Breast epithelium (tissue), 4 donors: ENCODE measurements at regions not wholly inside any gene's neighbourhood (a gene's known extent, or its start where the extent isn't known, plus 50 kb on each side); places are given as distances from the start of the nearest gene placed in this dataset.

Experiments used
- DNase-seq, 2 donors: peaks; one replicate each; pipeline ENCODE4 v3.0.0-alpha.2; 2019; ENCODE audit warnings: low spot score in 2 of 2
- H3K27ac ChIP-seq, 2 donors: fragments of 200-600 bp; sonication (generic) in 1 of 2; one replicate each; pipeline ENCODE4 v1.5.1; 2016 to 2019; ENCODE audit warnings: mild to moderate bottlenecking in 1 of 2
- H3K27me3 ChIP-seq, 2 donors: fragments of 200-600 bp; sonication (generic) in 1 of 2; one replicate each; pipeline versions ENCODE4 v1.5.1 to v1.6.0; 2017 to 2019; ENCODE audit warnings: control low read depth in 1 of 2, mild to moderate bottlenecking in 1 of 2
- H3K36me3 ChIP-seq: fragments of 200-600 bp; one replicate; pipeline ENCODE4 v1.5.1; 2019
- H3K4me1 ChIP-seq, 2 donors: fragments of 200-600 bp; sonication (generic); one replicate each; pipeline ENCODE4 v1.5.1; 2016 to 2019; ENCODE audit warnings: control low read depth in 1 of 2
- H3K4me3 ChIP-seq, 3 donors: fragments of 200-600 bp; sonication (generic); 1 replicate in 2 of 3; 2 replicates in 1 of 3; pipeline ENCODE4 v1.5.1; 2016 to 2019; ENCODE audit warnings: mild to moderate bottlenecking in 3 of 3, moderate library complexity in 2 of 3
- H3K9me3 ChIP-seq, 2 donors: fragments of 200-600 bp; sonication (generic) in 1 of 2; one replicate each; pipeline ENCODE4 v1.5.1; 2016 to 2019; ENCODE audit warnings: control low read depth in 1 of 2
- CTCF ChIP-seq, 3 donors: fragments of 450-650 bp; IDR thresholded peaks; one replicate each; pipeline ENCODE4 v1.5.1; 2016 to 2017; ENCODE audit warnings: antibody characterized with exemption in 3 of 3, mild to moderate bottlenecking in 3 of 3, moderate library complexity in 3 of 3
- POLR2A ChIP-seq: fragments of 450-650 bp; IDR thresholded peaks from one replicate; pipeline ENCODE4 v1.6.1; 2016; ENCODE audit warnings: antibody characterized with exemption, mild to moderate bottlenecking, moderate library complexity
- POLR2AphosphoS5 ChIP-seq, 3 donors: sonication (generic); formaldehyde crosslinking; IDR thresholded peaks; one replicate each; pipeline ENCODE4 v1.6.1; 2017; ENCODE audit warnings: antibody characterized with exemption in 3 of 3
- intact Hi-C: fragments of 100-400 bp; cut with DNase I; formaldehyde crosslinking; loops from one replicate; pipeline ENCODE4 v1.15.1; 2023; ENCODE audit warnings: low total_unique reads

GRCh38 chr10:60605476-60605875 is 172.8 kb upstream of the CDK1 start:
- no peak for DNase-seq
- no peaks in the 10 kb centered on the region for H3K36me3 ChIP-seq
- no peaks in the 10 kb centered on the region for H3K9me3 ChIP-seq
- H3K27ac ChIP-seq = no peak overlapping the region
- no peak overlapping the region for H3K4me3 ChIP-seq
- intact Hi-C loops = no loop called here
- TF ChIP-seq CTCF (IDR thresholded peaks at IDR 0.05) (no peak), POLR2A (no peak), POLR2AphosphoS5 (IDR thresholded peaks at IDR 0.05) (no peak)
- H3K4me1 ChIP-seq = no peaks in the 10 kb centered on the region
- H3K27me3 ChIP-seq = no peaks in the 10 kb centered on the region

GRCh38 chr10:60604342-60604741 is 173.9 kb upstream of the CDK1 start:
- Histone ChIP-seq H3K9me3 (no peaks in the 10 kb centered on the region), H3K4me1 (no peaks in the 10 kb centered on the region), H3K36me3 (no peaks in the 10 kb centered on the region), H3K4me3 (no peak overlapping the region), H3K27me3 (no peaks in the 10 kb centered on the region), H3K27ac (no peak overlapping the region)
- TF ChIP-seq POLR2AphosphoS5 (IDR thresholded peaks at IDR 0.05) (no peak), POLR2A (no peak), CTCF (IDR thresholded peaks at IDR 0.05) (no peak)
- no peak for DNase-seq
- intact Hi-C loops = no loop called here

- TF ChIP-seq POLR2A = no peak
- no peak for TF ChIP-seq CTCF (IDR thresholded peaks at IDR 0.05)
- no peak overlapping the region for H3K4me3 ChIP-seq
- no peaks in the 10 kb centered on the region for H3K9me3 ChIP-seq
- no peaks in the 10 kb centered on the region for H3K36me3 ChIP-seq
- DNase-seq = no peak
- H3K4me1 ChIP-seq = no peaks in the 10 kb centered on the region
- no peak overlapping the region for H3K27ac ChIP-seq
- intact Hi-C loops = no loop called here
- no peaks in the 10 kb centered on the region for H3K27me3 ChIP-seq
These were observed 180.8 kb upstream of the CDK1 start for GRCh38 chr10:60597513-60597912.

- no peak for TF ChIP-seq POLR2A
- no peak for TF ChIP-seq CTCF (IDR thresholded peaks at IDR 0.05)
- TF ChIP-seq POLR2AphosphoS5 (IDR thresholded peaks at IDR 0.05) = no peak
- Histone ChIP-seq H3K27ac (no peak overlapping the region), H3K4me3 (no peak overlapping the region), H3K9me3 (no peaks in the 10 kb centered on the region), H3K27me3 (no peaks in the 10 kb centered on the region), H3K36me3 (no peaks in the 10 kb centered on the region), H3K4me1 (no peaks in the 10 kb centered on the region)
- intact Hi-C loops = no loop called here
- no peak for DNase-seq
These were observed 182.4 kb upstream of the CDK1 start for GRCh38 chr10:60595852-60596251.

- TF ChIP-seq POLR2AphosphoS5 (IDR thresholded peaks at IDR 0.05) (no peak), POLR2A (no peak), CTCF (IDR thresholded peaks at IDR 0.05) (no peak)
- intact Hi-C loops = no loop called here
These were observed 183.7 kb upstream of the CDK1 start for GRCh38 chr10:60594476-60595051.

More at GRCh38 chr10:60594476-60595051, 183.7 kb upstream of the CDK1 start:
- Histone ChIP-seq H3K9me3 (no peaks in the 10 kb centered on the region), H3K4me3 (no peak overlapping the region), H3K36me3 (no peaks in the 10 kb centered on the region), H3K4me1 (no peaks in the 10 kb centered on the region), H3K27me3 (no peaks in the 10 kb centered on the region), H3K27ac (no peak overlapping the region)
- no peak for DNase-seq
